Gastroesophageal sphincter (tissue), 3 donors: ENCODE measurements at regions not wholly inside any gene's neighbourhood (a gene's known extent, or its start where the extent isn't known, plus 50 kb on each side); places are given as distances from the start of the nearest gene placed in this dataset.

Source experiments
- POLR2A ChIP-seq, 2 donors: fragments of 450-650 bp; IDR thresholded peaks; one replicate each; pipeline ENCODE4 v1.6.1; 2017; ENCODE audit warnings: antibody characterized with exemption in 2 of 2, mild to moderate bottlenecking in 2 of 2, moderate library complexity in 1 of 2
- POLR2AphosphoS5 ChIP-seq: sonication (generic); formaldehyde crosslinking; IDR thresholded peaks from one replicate; pipeline ENCODE4 v1.6.1; 2017; ENCODE audit warnings: antibody characterized with exemption
- TF ChIP-seq, protein P1 (sequence below), 4 experiments: fragments of 200-600 bp in 2 of 4; fragments of 450-650 bp in 2 of 4; sonication (generic) in 1 of 4; IDR thresholded peaks; one replicate each; pipeline ENCODE4 v1.5.1; 2017 to 2019; ENCODE audit warnings: antibody characterized with exemption in 4 of 4, mild to moderate bottlenecking in 2 of 4, moderate library complexity in 2 of 4

DNA sequence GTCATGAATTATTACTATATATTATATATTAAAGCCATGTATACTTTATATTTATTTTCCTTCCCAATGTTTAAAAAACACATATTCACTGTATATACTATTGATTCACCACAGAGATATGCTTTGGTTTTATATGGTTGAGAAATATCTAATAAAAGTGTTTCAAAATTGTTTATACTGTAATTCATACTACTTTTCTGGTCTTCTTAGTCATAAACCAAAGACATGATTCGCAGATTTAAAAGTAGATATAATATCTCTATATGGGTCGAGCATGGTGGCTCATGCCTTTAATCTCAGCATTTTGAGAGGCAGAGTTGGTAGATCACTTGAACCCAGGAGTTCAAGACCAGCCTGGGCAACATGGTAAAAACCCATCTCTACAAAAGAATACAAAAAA is 738.4 kb downstream of the USP25 start:
- TF ChIP-seq, protein P1, sequence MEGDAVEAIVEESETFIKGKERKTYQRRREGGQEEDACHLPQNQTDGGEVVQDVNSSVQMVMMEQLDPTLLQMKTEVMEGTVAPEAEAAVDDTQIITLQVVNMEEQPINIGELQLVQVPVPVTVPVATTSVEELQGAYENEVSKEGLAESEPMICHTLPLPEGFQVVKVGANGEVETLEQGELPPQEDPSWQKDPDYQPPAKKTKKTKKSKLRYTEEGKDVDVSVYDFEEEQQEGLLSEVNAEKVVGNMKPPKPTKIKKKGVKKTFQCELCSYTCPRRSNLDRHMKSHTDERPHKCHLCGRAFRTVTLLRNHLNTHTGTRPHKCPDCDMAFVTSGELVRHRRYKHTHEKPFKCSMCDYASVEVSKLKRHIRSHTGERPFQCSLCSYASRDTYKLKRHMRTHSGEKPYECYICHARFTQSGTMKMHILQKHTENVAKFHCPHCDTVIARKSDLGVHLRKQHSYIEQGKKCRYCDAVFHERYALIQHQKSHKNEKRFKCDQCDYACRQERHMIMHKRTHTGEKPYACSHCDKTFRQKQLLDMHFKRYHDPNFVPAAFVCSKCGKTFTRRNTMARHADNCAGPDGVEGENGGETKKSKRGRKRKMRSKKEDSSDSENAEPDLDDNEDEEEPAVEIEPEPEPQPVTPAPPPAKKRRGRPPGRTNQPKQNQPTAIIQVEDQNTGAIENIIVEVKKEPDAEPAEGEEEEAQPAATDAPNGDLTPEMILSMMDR (IDR thresholded peaks at IDR 0.05) = no peak
- TF ChIP-seq POLR2AphosphoS5 (no peak), POLR2A (IDR thresholded peaks at IDR 0.05) (no peak)
